ENCODE measurements at regions not wholly inside any gene's neighbourhood (a gene's known extent, or its start where the extent isn't known, plus 50 kb on each side); places are given as distances from the start of the nearest gene placed in this dataset.

DNA sequence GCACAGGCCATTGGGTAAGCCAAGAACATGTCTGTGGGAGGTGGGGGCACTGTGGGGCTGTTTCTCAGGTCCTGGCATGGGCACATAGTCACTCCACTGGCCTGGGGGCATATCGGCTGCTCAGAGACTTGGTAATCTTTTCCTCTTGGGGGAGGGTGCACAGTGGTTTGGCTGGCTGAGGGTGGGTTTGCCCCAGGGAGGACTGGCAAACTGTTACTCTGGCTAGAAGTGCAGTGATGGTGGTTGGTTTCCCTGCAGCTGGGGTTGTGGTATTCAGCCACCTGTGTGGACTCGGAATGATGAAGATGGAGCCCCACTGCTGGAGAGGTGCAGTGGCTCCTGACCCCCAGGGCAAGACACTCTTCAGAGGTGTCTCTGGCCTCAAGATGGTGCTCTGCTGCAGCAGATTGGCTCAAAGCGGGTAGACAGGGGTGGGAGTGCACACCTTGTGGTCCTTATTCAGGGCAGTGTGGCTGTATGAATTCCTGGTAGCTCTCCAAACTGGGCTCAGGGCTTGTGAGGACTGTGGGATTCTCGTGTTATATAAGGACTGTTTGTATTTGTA, 74.1 kb upstream of the DDHD1 start:
- Histone ChIP-seq H3K4me3 (ENCODE audit: low read depth in 1 of 2, low read length in 2 of 2) (peak overlapping the region in 1 of 2 experiments; percentile 37; a peak in 2 of 4 replicates), H3K36me3 (ENCODE audit: insufficient read depth, low read length) (peaks cover 19% of the 10 kb centered on the region), H3K4me2 (ENCODE audit: insufficient read depth, low read length) (peak overlapping the region; percentile 55), H3K27me3 (ENCODE audit: insufficient read depth, low read length, poor library complexity) (no peaks in the 10 kb centered on the region), H3K27ac (ENCODE audit: low read length) (peak overlapping the region; percentile 97), H3K9ac (ENCODE audit: low read depth, low read length) (peak overlapping the region; percentile 63), H3K79me2 (ENCODE audit: insufficient read depth, low read length) (peaks cover 82% of the 10 kb centered on the region), H3K9me3 (ENCODE audit: insufficient read depth, low read length, severe bottlenecking) (peaks cover 27% of the 10 kb centered on the region), H3K4me1 (ENCODE audit: insufficient read depth, low read length) (peaks cover 66% of the 10 kb centered on the region), H4K20me1 (ENCODE audit: insufficient read depth, low read length) (no peaks in the 10 kb centered on the region), H2AFZ (ENCODE audit: low read depth, low read length) (peak overlapping the region; percentile 7; the same call in 1 of the 2 replicates)
- peak; percentile 70 for ATAC-seq (ENCODE audit: insufficient read depth, low read depth)
- TF ChIP-seq EZH2 (IDR thresholded peaks at IDR 0.05; ENCODE audit: borderline replicate concordance, low read depth, low read length, severe bottlenecking) (no peak), CTCF (IDR thresholded peaks at IDR 0.05; ENCODE audit: borderline replicate concordance, extremely low read depth, low read length, poor library complexity, severe bottlenecking) (peak; percentile 87)
- DNase-seq, result peak; percentile 90

- TF ChIP-seq CTCF (IDR thresholded peaks at IDR 0.05; ENCODE audit: borderline replicate concordance, extremely low read depth, low read length, poor library complexity, severe bottlenecking), result no peak
- no peak for TF ChIP-seq EZH2 (IDR thresholded peaks at IDR 0.05; ENCODE audit: borderline replicate concordance, low read depth, low read length, severe bottlenecking)
- Histone ChIP-seq H3K36me3 (ENCODE audit: insufficient read depth, low read length) (peaks cover 19% of the 10 kb centered on the region), H3K9ac (ENCODE audit: low read depth, low read length) (peak overlapping the region; percentile 63), H2AFZ (ENCODE audit: low read depth, low read length) (no peak overlapping the region), H3K4me1 (ENCODE audit: insufficient read depth, low read length) (peaks cover 69% of the 10 kb centered on the region), H3K27ac (ENCODE audit: low read length) (peak overlapping the region; percentile 98), H3K79me2 (ENCODE audit: insufficient read depth, low read length) (peaks cover 82% of the 10 kb centered on the region), H3K4me3 (ENCODE audit: low read depth in 1 of 2, low read length in 2 of 2) (peak overlapping the region in 1 of 2 experiments; percentile 37; a peak in 2 of 4 replicates), H3K4me2 (ENCODE audit: insufficient read depth, low read length) (peak overlapping the region; percentile 57), H3K27me3 (ENCODE audit: insufficient read depth, low read length, poor library complexity) (no peaks in the 10 kb centered on the region), H4K20me1 (ENCODE audit: insufficient read depth, low read length) (no peaks in the 10 kb centered on the region), H3K9me3 (ENCODE audit: insufficient read depth, low read length, severe bottlenecking) (peaks cover 27% of the 10 kb centered on the region)
- ATAC-seq (ENCODE audit: insufficient read depth, low read depth), result peak; percentile 85
- peak; percentile 97 for DNase-seq
Observed at GRCh38 chr14:53226553-53226952, 73.4 kb upstream of the DDHD1 start.

GRCh38 chr14:53220914-53221313, 67.8 kb upstream of the DDHD1 start:
- no peak for ATAC-seq (ENCODE audit: insufficient read depth, low read depth)
- no peak for TF ChIP-seq EZH2 (IDR thresholded peaks at IDR 0.05; ENCODE audit: borderline replicate concordance, low read depth, low read length, severe bottlenecking)
- no peak for TF ChIP-seq CTCF (IDR thresholded peaks at IDR 0.05; ENCODE audit: borderline replicate concordance, extremely low read depth, low read length, poor library complexity, severe bottlenecking)
- H3K4me3 ChIP-seq (ENCODE audit: low read depth in 1 of 2, low read length in 2 of 2), result peak overlapping the region; percentile 14 to 52; a peak in 3 of 4 replicates
- peak overlapping the region; percentile 85 for H3K27ac ChIP-seq (ENCODE audit: low read length)
- no peak overlapping the region for H2AFZ ChIP-seq (ENCODE audit: low read depth, low read length)
- no peaks in the 10 kb centered on the region for H4K20me1 ChIP-seq (ENCODE audit: insufficient read depth, low read length)
- H3K79me2 ChIP-seq (ENCODE audit: insufficient read depth, low read length), result peaks cover 81% of the 10 kb centered on the region
- peaks cover 70% of the 10 kb centered on the region for H3K4me1 ChIP-seq (ENCODE audit: insufficient read depth, low read length)
- no peak for DNase-seq
- H3K36me3 ChIP-seq (ENCODE audit: insufficient read depth, low read length), result peaks cover 14% of the 10 kb centered on the region
- H3K9ac ChIP-seq (ENCODE audit: low read depth, low read length), result peak overlapping the region; percentile 51
- peaks cover 27% of the 10 kb centered on the region for H3K9me3 ChIP-seq (ENCODE audit: insufficient read depth, low read length, severe bottlenecking)
- no peaks in the 10 kb centered on the region for H3K27me3 ChIP-seq (ENCODE audit: insufficient read depth, low read length, poor library complexity)
- peak overlapping the region; percentile 83 for H3K4me2 ChIP-seq (ENCODE audit: insufficient read depth, low read length)

Data from DND-41 (cell line).